Activated naive CD4-positive, alpha-beta T cell treated with anti-CD3 and anti-CD28 coated beads, Interleukin-2, amount 10 ng/mL, durations not matched to agents 7 days and 5 days (primary cell): ENCODE measurements at regions not wholly inside any gene's neighbourhood (a gene's known extent, or its start where the extent isn't known, plus 50 kb on each side); places are given as distances from the start of the nearest gene placed in this dataset.

Source experiments
- CTCF ChIA-PET: fragments of 350-600 bp; sonication (Branson Sonifier 250); formaldehyde crosslinking; loops from one replicate; lab custom pipeline; 2021; ENCODE audit warnings: antibody characterized with exemption; lab: Charles Lee
- DNase-seq: peaks from one replicate; pipeline ENCODE4 v3.0.0-alpha.2; 2020
- H3K27ac Mint-ChIP-seq: one replicate; pipeline ENCODE4 v1.8.0; 2021; ENCODE audit warnings: mild to moderate bottlenecking, moderate library complexity, mixed read lengths
- H3K27me3 Mint-ChIP-seq: one replicate; pipeline ENCODE4 v1.8.0; 2021; ENCODE audit warnings: mild to moderate bottlenecking, mixed read lengths
- H3K36me3 Mint-ChIP-seq: one replicate; pipeline ENCODE4 v1.8.0; 2021; ENCODE audit warnings: mixed read lengths
- H3K4me1 Mint-ChIP-seq: one replicate; pipeline ENCODE4 v1.8.0; 2021; ENCODE audit warnings: mixed read lengths
- H3K4me3 Mint-ChIP-seq: one replicate; pipeline ENCODE4 v1.8.0; 2021; ENCODE audit warnings: mild to moderate bottlenecking, moderate library complexity, mixed read lengths
- H3K9me3 Mint-ChIP-seq: one replicate; pipeline ENCODE4 v1.8.0; 2021; ENCODE audit warnings: mixed read lengths

GRCh38 chr11:134888821-134889220, 476.8 kb upstream of the B3GAT1 start:
- Mint-ChIP-seq H3K9me3 (no peaks in the 10 kb centered on the region), H3K36me3 (no peaks in the 10 kb centered on the region), H3K27ac (no peak overlapping the region)

DNA sequence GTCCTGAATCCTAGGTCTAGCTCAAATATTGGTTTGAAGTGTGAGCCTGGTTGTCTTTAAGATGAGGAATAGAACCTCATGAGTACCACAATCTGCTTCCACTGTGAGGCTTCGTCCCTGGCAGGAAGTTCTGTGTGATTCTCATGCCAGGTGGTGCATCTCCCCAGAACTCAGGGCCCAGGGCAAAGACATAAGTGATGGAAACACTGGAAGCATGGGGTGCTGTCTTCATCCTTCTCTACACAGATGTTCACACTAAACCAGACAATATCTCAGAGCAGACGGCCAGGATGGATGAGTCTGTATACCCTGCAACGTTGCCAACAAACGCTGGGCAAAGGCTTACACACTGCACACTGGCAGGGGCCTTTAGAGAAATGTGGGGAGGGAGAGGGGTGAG, 475.9 kb upstream of the B3GAT1 start:
- no peaks in the 10 kb centered on the region for H3K27me3 Mint-ChIP-seq
- H3K4me1 Mint-ChIP-seq: no peaks in the 10 kb centered on the region
- CTCF ChIA-PET: no interaction called here
- no peaks in the 10 kb centered on the region for H3K9me3 Mint-ChIP-seq
- H3K36me3 Mint-ChIP-seq: no peaks in the 10 kb centered on the region
- no peak overlapping the region for H3K4me3 Mint-ChIP-seq
- no peak overlapping the region for H3K27ac Mint-ChIP-seq
- DNase-seq: no peak

More at GRCh38 chr11:134888821-134889220, 476.8 kb upstream of the B3GAT1 start:
- no peak for DNase-seq
- CTCF ChIA-PET: no interaction called here
- no peaks in the 10 kb centered on the region for H3K4me1 Mint-ChIP-seq
- H3K27me3 Mint-ChIP-seq: no peaks in the 10 kb centered on the region
- no peak overlapping the region for H3K4me3 Mint-ChIP-seq

GRCh38 chr11:134883484-134883883, 471.4 kb upstream of the B3GAT1 start:
- Mint-ChIP-seq H3K36me3 (no peaks in the 10 kb centered on the region), H3K4me1 (no peaks in the 10 kb centered on the region), H3K27ac (no peak overlapping the region), H3K9me3 (no peaks in the 10 kb centered on the region), H3K27me3 (peaks cover 4% of the 10 kb centered on the region), H3K4me3 (no peak overlapping the region)
- CTCF ChIA-PET: no interaction called here
- no peak for DNase-seq

DNA sequence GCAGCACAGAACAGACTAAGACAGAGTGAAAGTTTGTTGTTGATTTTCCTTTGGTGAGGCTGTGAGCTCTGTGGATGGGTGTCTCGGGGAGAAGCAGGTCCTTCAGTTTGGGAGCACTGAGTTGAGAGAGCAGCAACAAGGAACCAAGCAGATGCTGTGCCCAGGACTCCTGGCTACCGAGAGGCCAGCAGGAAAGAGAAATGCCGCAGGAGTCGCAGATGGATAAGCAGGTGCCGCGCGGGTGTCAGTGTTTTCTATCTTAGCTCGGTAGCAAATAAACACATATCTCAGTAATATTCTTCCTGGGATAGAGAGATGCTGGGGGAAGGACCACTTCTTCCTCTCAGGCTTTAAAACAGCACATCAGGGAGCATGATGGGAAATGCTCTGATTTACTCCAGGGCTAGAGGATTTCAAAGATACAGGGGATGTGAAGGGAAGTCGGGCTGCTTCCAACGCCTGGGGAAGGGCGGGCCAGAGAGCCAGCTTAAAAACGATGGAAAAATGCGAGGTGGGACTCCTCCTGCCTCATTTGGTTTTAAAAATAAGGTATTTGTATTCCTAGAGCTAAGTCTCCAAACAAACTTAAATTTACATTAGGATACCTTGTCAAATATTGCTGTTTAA, 470.7 kb upstream of the B3GAT1 start:
- H3K4me1 Mint-ChIP-seq: no peaks in the 10 kb centered on the region
- H3K9me3 Mint-ChIP-seq: no peaks in the 10 kb centered on the region
- H3K27me3 Mint-ChIP-seq: peaks cover 4% of the 10 kb centered on the region
- CTCF ChIA-PET: interaction anchor here (2.6 kb wide), 1 partner anchor 15 kb away, joined by 13 read pairs; no protein-coding TSS in a partner anchor
- H3K36me3 Mint-ChIP-seq: no peaks in the 10 kb centered on the region
- H3K27ac Mint-ChIP-seq: no peak overlapping the region
- DNase-seq: no peak
- H3K4me3 Mint-ChIP-seq: no peak overlapping the region

DNA sequence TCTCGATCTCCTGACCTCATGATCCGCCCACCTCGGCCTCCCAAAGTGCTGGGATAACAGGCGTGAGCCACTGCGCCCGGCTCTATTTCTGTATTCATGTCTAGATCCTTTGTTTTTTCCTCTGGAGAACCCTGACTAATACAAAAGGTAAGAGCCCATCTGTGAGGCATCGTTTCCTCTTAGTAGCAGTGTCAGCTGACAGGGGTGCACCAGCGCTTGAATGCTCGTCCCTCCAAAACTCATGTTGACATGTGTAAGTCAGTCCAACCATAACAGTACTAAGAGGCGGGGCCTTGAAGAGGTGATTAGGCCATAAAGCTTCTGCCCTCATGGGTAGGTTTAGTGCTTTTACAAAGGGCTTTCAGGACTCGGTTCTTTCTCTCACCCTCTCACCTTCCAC, 470.1 kb upstream of the B3GAT1 start:
- no peak for DNase-seq
- Mint-ChIP-seq H3K27ac (no peak overlapping the region), H3K36me3 (no peaks in the 10 kb centered on the region), H3K27me3 (peaks cover 4% of the 10 kb centered on the region), H3K9me3 (no peaks in the 10 kb centered on the region), H3K4me3 (no peak overlapping the region), H3K4me1 (no peaks in the 10 kb centered on the region)
- CTCF ChIA-PET: interaction anchor here (2.6 kb wide), 1 partner anchor 14 kb away, joined by 13 read pairs; no protein-coding TSS in a partner anchor

DNA sequence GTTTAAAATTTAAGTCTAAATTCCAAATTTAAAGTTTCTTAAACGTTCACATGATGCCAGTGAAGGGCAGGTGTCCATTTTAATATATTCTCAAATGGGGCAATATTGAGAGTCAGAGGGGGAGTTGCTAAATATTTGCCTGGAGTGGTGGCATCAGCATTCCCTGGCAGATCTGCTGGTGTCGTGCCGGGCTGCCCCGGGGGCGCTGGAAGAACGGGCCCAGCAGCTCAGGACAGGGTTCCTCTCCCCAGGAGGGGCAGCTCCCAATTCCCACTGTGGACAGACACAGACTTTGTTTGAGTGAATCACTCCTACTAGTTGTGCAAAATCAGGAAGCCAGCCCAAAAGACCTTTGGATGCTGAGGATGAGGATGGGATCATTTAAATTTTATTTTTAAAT, 468.7 kb upstream of the B3GAT1 start:
- no peak overlapping the region for H3K27ac Mint-ChIP-seq
- no peaks in the 10 kb centered on the region for H3K36me3 Mint-ChIP-seq
- H3K9me3 Mint-ChIP-seq: no peaks in the 10 kb centered on the region
- CTCF ChIA-PET: interaction anchor here (1.4 to 2.6 kb wide), 2 partner anchors 10 to 13 kb away, joined by 3 to 13 read pairs; no protein-coding TSS in a partner anchor
- DNase-seq: no peak
- peaks cover 4% of the 10 kb centered on the region for H3K27me3 Mint-ChIP-seq
- H3K4me3 Mint-ChIP-seq: no peak overlapping the region
- no peaks in the 10 kb centered on the region for H3K4me1 Mint-ChIP-seq

DNA sequence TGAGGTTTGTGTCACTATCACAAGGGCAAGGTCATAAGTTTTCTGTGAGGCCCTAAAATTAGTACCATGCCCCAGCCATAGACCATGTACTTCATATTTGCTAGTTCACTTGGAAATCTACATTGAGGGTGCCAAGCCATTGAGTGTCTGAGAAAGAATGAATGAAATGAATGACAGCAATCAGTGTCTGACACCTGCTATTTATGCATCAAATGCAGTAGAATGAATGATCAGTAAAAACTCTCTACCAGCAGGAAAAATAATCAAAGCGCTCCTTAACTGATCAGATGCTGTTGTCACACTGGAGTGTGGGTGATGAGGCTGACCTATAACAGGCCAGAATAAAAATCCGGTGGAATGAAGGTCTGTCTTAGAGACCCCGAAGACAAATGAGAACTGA, 467.9 kb upstream of the B3GAT1 start:
- H3K4me3 Mint-ChIP-seq: no peak overlapping the region
- H3K4me1 Mint-ChIP-seq: no peaks in the 10 kb centered on the region
- H3K36me3 Mint-ChIP-seq: no peaks in the 10 kb centered on the region
- H3K27me3 Mint-ChIP-seq: peaks cover 5% of the 10 kb centered on the region
- CTCF ChIA-PET: interaction anchor here (2.6 kb wide), 1 partner anchor 12 kb away, joined by 13 read pairs; no protein-coding TSS in a partner anchor
- DNase-seq: no peak
- no peak overlapping the region for H3K27ac Mint-ChIP-seq
- H3K9me3 Mint-ChIP-seq: no peaks in the 10 kb centered on the region

DNA sequence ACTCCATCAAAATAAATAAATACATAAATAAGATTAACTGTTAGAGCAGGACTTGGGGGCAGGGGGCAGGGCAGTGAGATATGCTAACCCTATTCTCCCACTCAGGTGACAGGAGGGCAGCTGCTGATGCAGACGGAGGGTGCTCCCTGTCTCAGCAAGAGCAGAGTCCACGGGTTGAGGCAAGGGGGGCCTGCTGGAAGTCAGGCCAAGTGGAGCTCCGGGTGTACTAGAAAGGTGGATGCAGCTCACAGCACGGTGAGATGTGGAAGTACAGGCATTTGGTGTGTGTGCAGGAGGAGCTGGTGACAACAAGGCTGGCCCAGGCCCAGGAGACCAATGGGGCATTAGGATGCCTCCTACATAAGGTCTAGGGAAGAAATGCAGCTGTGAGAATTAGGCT, 467.3 kb upstream of the B3GAT1 start:
- Mint-ChIP-seq H3K36me3 (no peaks in the 10 kb centered on the region), H3K27ac (no peak overlapping the region), H3K4me1 (no peaks in the 10 kb centered on the region), H3K27me3 (peaks cover 9% of the 10 kb centered on the region), H3K9me3 (no peaks in the 10 kb centered on the region), H3K4me3 (no peak overlapping the region)
- no peak for DNase-seq
- CTCF ChIA-PET: no interaction called here

DNA sequence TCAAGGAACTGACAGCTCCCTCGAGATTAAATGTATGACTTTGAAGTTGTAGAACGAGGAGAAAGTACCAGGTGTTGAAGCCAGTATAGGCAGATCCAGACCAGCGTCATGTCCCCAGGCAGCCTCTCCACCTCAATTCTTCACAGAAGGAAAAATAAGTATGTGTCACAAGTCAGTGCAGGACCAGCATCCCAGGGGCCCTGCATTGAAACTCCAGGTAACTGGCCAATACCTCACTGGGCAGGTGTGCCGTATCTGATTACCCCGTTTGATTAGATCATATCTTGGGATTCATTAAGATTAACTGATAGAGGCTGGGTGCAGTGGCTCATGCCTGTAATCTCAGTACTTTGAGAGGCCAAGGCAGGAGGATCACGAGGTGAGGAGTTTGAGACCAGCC, 466.7 kb upstream of the B3GAT1 start:
- H3K27ac Mint-ChIP-seq: no peak overlapping the region
- CTCF ChIA-PET: no interaction called here

GRCh38 chr11:134876226-134876625, 464.2 kb upstream of the B3GAT1 start:
- no peak for DNase-seq
- peaks cover 5% of the 10 kb centered on the region for H3K27me3 Mint-ChIP-seq
- CTCF ChIA-PET: no interaction called here

More for the DNA sequence above, 466.7 kb upstream of the B3GAT1 start:
- Mint-ChIP-seq H3K36me3 (no peaks in the 10 kb centered on the region), H3K4me3 (no peak overlapping the region), H3K9me3 (no peaks in the 10 kb centered on the region), H3K4me1 (no peaks in the 10 kb centered on the region), H3K27me3 (peaks cover 9% of the 10 kb centered on the region)
- DNase-seq: no peak

DNA sequence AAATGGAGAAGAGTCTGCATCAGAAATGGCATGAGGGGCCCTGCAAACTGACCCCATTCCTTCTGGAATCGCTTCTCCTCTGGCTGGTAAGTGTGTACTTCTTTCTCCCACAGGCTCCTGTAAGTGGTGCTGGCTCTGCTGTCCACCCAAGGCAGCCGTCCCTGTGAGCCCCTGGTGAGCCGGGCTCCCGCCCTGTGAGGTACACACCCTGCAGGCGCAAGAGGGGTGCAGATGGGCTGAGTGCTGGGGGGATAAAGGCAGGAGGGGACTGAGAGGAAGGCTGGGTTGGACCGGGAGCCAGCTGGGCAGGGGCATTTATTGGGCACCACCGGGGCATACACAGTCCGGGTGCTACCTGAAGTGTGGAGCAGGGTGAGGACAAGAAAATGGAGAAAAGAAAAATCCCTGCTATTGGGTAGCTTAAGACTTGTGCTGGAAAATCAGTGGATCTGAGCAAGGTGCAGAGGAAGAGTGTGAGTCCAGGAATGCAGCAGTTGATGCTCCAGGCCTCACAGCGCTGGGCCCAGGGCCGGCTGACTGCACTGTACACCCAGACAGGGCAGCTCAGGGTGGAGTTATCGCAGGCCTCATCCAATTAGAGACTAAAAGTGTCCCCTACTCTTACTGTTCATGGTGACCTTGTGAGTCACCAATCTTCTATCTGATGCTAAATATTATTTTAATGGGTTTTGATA, 455.1 kb upstream of the B3GAT1 start:
- CTCF ChIA-PET: interaction anchor here (0.9 to 3.0 kb wide), 4 partner anchors 8 to 508 kb away, joined by 3 to 13 read pairs (median 4); no protein-coding TSS in a partner anchor
- Mint-ChIP-seq H3K36me3 (no peaks in the 10 kb centered on the region), H3K4me3 (no peak overlapping the region), H3K9me3 (no peaks in the 10 kb centered on the region), H3K27me3 (peaks cover 8% of the 10 kb centered on the region), H3K27ac (no peak overlapping the region), H3K4me1 (no peaks in the 10 kb centered on the region)
- DNase-seq: no peak

More at GRCh38 chr11:134876226-134876625, 464.2 kb upstream of the B3GAT1 start:
- Mint-ChIP-seq H3K4me3 (no peak overlapping the region), H3K27ac (no peak overlapping the region), H3K9me3 (no peaks in the 10 kb centered on the region), H3K36me3 (no peaks in the 10 kb centered on the region), H3K4me1 (no peaks in the 10 kb centered on the region)

DNA sequence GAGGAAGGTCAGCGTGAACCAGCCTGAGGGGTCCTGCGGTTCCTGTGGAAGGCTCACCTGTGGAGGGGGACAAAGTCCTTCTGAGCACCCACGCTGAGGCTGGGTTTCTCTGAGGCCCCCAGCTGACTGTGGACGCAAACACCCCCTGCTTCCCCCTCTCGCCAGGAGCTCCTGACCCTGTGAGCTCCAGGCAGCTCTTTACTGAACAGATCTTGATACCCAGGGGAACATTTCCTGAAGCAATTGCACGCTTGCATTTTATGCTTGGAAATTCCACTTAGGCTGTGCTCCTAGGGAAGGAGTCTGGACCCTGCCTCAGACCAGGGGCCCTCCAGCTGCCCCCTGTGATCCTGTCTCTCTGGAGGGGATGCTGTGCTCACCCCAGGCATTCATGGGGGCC, 454.2 kb upstream of the B3GAT1 start:
- peaks cover 8% of the 10 kb centered on the region for H3K27me3 Mint-ChIP-seq
- H3K4me1 Mint-ChIP-seq: no peaks in the 10 kb centered on the region
- CTCF ChIA-PET: interaction anchor here (0.9 to 1.5 kb wide), 2 partner anchors 53 to 507 kb away, joined by 3 read pairs; no protein-coding TSS in a partner anchor
- H3K27ac Mint-ChIP-seq: no peak overlapping the region
- H3K9me3 Mint-ChIP-seq: no peaks in the 10 kb centered on the region
- no peaks in the 10 kb centered on the region for H3K36me3 Mint-ChIP-seq
- no peak for DNase-seq
- no peak overlapping the region for H3K4me3 Mint-ChIP-seq

DNA sequence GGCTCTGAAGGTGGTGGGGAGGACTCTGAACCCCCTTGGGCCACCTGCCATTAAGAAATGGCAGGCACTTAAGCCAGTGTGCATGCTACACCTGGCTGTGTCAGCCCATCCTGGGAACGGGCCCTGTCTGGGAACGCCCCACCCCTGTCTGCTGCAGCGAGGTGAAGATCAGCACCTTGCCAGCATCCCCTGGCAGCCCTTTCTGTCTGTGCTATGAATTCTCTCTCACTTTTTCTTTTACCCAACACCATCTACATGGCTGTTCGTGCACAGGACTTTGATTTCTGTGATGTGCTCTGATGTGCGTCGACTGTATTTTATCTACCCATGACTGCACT, 452.9 kb upstream of the B3GAT1 start:
- Mint-ChIP-seq H3K27me3 (peaks cover 8% of the 10 kb centered on the region), H3K36me3 (no peaks in the 10 kb centered on the region), H3K9me3 (no peaks in the 10 kb centered on the region), H3K27ac (no peak overlapping the region), H3K4me1 (no peaks in the 10 kb centered on the region), H3K4me3 (no peak overlapping the region)
- CTCF ChIA-PET: no interaction called here
- DNase-seq: no peak

GRCh38 chr11:134864233-134864967, 452.4 kb upstream of the B3GAT1 start:
- H3K36me3 Mint-ChIP-seq: no peaks in the 10 kb centered on the region
- H3K4me3 Mint-ChIP-seq: no peak overlapping the region
- no peaks in the 10 kb centered on the region for H3K4me1 Mint-ChIP-seq
- no peaks in the 10 kb centered on the region for H3K9me3 Mint-ChIP-seq
- DNase-seq: no peak
- CTCF ChIA-PET: no interaction called here
- H3K27ac Mint-ChIP-seq: no peak overlapping the region
- H3K27me3 Mint-ChIP-seq: peaks cover 10% of the 10 kb centered on the region
